HG02642 (cell line): ENCODE measurements at regions not wholly inside any gene's neighbourhood (a gene's known extent, or its start where the extent isn't known, plus 50 kb on each side); places are given as distances from the start of the nearest gene placed in this dataset.

Experiments used
- ATAC-seq: cut with Tn5 transposase; IDR thresholded peaks from one replicate; pipeline ENCODE4 v1.9.1; 2021; ENCODE audit warnings: mild to moderate bottlenecking; ENCODE audit not compliant: unreplicated experiment, poor library complexity

DNA sequence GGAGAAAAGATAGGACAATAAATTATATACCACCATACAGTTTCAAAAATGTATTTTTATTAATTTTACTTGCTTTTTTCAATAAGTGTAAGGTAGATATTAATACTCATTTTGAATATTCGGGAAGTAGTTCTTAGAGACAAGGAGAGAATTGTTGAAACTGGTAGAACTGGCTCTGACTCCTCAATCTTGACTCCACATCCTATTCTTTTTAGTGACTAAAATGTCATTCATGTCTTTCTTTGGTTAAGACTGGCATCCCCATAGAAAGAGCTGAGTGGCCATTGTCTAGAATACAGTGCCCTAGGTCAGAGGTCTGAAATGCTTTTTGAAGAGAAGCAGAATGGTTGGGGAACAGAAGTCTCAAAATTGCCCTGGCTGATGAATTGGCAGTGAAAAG is 177.6 kb upstream of the LRIG3 start:
- no peak for ATAC-seq

DNA sequence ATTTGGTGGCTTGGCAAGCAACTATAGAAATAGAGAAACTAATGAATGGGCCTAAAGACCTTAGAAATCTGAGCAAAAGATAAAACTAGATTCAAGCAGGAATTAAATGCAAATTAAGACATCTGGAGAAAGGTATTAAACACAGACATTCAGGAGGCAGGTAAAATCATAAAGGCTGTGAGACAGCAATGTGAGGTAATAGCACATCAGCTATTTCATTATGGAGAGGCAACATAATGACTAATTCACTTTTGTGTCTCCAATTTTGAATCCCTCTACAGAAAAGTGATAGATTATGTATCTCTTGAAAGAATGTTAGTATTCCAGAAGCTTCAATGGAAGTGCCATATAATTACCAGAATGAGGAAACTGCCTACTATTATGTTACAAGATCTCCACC is 175.9 kb upstream of the LRIG3 start:
- ATAC-seq: no peak

DNA sequence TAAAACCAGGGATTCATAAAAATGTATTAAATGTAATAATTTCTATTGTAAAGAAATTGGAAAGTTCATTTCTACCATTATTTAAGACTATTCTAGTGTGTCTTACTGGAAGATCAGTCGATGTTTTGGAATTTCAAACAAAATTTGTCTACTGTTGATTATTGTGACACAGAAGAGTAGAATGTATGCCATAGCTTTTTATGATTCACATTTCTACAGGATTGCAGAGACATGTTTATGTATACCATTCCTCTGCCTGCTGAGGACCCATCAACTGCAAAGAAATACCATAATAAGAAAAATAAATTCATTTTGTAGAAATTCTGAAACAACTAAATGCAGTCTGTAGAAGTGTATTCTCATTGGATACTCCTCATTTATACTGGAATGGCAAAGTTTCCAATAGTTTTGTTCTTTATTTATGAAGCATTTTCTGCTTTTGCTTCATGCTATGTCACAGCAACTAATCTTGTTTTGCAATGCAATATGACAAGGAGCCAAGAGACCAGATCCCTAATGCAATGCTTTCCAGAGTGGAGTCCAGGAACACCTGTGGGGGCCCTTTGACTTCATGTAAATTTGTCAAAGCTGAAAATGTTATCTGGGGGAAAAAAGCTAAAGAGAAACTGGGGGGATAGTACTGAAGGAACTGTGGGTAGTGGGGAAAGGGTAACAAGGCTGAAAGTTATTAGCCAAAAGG is 172.9 kb upstream of the LRIG3 start:
- ATAC-seq: no peak

DNA sequence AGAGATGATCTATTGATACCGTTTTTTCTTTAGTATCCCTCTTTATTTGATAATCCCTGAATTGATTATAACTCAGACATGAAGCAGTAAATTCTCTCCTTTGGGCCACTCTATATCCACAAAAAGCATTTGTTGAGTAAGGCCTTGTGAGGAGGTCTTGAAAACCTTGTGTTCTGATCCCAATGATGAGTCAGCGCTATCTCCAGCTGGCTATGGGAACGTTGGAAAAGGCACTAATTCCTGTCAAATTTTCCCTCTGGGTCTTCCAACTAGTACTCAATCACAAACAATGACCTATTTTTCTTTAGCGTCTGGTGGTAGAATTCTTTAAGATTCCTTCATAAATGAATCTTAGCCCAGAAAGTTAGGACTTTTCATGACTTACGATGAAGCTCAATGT is 168.4 kb upstream of the LRIG3 start:
- ATAC-seq: no peak

DNA sequence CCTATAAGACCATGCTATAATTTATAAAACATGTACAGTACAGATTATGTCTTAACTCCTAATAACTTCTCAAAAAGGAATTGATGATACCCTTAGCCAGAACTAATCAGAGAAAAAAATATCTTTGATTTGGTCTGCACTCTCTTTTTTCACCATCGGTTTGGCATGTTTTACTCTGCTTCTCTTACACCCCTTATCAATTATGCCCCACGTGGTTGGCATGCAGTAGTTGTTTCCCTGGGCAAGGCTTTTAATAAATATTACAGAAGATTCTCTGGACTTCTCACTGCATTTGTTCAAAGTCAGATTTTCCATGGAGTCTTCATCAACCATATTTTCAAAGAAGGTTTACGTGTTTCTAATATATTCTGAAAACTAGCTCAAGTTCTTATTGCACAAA is 167.4 kb upstream of the LRIG3 start:
- ATAC-seq: no peak

DNA sequence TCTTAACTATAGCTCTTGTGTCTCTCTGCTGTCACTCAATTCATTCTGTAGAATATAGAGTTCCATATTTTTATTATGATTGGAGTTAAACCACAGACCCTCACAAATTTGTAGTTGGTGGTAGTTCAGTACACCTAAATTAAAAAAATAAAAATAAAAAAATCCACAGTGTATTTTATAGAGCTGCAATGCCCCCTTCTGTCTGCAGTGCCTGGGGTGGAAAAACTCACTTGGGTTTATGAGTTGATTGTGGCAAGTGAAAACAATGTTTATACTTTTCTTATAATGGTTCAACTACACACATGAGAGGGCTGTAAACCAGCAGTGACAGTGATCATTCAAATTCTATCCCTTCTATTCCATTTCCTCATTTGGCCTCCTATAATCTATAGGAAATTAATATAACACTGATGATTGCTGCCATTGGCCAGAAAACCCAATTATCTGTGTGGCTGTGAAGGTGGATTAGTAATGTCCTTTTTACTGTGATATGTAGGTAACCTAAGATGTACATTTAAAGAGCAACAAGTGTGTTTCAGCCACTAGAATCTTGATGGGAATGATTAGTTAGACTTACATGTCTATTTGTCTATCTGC is 166.9 kb upstream of the LRIG3 start:
- ATAC-seq: no peak

DNA sequence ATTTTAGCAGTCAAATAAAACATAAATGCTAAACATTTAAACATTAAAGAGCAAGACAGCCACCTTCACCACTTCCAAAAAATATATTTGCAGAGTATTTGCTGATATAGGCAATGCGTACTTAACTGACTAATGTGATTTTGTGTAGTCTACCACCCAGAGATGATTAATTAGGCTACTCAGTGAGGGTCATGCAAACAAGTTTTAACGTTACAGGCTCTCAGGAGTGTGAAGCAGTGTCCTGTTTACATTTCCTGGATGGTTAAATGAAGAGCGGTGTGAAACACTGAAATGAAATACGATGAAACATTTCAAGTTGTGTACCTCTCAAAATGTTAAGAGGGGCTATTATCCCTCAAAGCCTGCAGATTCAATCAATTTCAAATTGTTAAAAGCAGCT is 165.8 kb upstream of the LRIG3 start:
- no peak for ATAC-seq

DNA sequence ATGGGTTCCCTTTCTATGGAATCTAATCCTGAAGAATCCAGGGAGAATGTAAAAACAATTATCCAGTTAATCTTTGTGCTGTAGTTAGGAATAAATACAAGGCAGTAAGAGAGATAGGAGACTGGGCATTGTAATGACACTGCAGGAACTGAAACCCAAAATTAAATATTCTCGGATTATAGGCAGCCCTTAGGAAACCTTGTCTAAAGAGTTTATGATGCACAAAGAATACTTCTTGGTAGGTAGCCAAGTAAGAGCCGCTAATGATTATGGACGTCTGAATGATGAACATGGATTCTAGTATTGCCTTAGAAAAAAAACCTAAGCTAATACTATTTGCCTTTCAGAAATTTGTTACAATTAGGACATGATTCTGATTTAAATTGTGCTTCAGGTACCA is 165.4 kb upstream of the LRIG3 start:
- no peak for ATAC-seq

DNA sequence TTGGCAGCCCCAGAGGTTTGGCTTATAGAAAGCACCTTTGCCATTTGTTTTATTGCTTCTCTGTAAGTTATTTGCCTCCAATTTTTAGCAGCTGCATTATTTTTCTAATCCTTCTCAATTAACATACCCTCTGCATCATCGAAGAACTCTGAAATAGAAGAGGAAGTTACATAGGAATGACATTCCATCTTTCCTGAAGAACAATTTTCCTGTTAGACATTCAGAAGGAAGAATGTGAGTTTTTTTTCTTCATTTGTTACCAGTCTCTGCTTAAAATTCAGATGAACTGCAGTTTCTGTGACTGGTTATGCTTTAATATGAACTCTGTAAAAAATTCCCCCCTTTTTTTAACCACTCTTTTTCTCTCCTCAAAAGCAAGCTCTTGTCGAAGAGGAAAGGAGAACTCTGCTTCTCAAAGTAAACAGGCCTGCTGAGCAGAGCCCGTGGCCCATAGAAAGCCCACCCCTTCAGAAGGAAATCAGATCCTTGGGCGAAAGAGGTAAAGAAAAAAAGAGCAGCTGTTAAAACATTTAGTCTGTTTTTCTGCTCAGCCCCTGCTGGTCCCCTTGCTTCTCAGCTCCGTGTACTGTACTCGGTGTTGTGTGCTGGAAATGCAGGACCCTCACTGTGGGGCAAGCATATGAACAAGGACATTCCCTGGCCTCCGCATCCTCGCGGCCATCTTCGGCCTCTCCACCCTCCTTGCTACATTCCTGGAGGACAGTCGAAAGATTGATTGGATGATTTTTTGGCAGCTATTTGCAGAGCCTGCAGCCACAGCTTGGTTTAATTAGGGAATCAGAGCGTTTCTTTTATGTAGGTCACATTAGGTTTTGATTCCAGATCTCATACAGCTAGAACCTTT is 164.4 kb upstream of the LRIG3 start:
- no peak for ATAC-seq

DNA sequence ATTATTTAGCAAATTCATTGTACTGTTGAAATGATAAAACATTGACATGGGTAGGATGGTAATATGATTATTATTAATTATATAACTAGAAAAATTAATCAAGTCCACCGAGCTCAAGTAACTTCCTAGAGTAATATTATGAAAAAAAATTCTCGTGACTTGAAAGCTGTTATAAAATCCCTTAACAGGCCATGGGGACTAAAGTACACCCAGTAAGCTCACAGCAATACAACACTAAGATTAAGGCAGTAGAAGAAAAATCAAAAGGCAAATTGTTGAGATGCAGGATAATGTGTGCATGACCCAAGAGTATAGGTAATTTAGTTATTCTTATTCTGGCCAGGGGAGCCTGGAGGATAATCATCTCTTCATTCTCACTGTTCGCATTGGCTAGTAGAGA is 162.6 kb upstream of the LRIG3 start:
- ATAC-seq: no peak

DNA sequence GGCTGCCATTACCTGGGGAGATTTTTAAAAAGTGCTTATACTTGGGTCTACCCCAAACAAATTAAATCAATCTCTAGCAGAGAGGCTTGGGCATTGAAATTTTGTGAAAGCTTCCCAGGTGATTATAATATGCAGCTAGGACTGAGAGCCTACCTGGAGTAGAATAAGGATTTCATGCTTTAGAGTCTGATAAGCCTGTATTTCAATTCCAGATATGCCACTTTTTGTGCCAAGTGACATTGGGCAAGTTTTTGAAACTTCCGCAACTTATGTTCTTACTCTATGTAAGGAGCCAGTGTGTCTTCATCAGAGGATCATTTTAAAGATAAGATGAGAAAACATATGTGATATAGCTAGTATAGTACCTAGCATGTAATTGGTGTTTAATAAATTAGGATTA is 159.8 kb upstream of the LRIG3 start:
- no peak for ATAC-seq

DNA sequence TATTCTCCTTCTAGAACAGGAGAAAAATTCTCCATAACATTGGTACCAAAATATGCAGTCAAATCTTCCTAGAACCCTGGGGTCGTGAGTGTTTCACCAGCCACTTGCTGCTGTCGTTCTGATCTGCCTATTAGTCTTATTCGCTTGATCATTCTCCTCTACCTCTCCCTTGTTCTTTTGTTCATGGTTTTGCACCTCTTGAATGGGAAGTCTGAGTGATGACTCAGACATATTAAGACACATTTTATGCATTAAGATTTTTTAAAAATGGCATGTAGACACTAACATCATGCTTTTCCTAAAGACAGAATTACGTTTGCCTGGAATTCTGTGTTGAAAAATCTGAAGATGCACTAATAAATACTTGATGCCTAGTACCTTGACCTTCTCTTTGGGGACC is 159.2 kb upstream of the LRIG3 start:
- ATAC-seq: no peak

DNA sequence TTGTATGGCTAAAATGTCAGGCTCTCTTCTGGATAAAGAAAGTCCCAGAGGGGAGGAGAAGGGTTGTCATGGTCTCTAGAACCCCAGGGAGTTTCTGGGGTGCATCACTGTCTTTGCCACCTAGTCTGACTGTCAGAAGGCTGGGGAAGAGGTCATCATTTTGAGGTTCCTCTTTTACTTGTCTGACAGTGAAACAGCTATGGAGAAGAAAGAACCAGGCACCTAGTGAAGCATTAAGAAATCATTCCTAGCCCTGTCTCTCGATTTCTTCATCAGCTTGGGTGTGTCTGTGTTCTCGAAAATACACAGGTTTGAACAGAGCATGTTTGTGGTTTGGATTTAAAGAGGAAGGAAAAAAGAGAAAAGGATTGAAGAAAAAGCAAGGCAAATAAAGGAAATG is 158.7 kb upstream of the LRIG3 start:
- ATAC-seq: no peak

DNA sequence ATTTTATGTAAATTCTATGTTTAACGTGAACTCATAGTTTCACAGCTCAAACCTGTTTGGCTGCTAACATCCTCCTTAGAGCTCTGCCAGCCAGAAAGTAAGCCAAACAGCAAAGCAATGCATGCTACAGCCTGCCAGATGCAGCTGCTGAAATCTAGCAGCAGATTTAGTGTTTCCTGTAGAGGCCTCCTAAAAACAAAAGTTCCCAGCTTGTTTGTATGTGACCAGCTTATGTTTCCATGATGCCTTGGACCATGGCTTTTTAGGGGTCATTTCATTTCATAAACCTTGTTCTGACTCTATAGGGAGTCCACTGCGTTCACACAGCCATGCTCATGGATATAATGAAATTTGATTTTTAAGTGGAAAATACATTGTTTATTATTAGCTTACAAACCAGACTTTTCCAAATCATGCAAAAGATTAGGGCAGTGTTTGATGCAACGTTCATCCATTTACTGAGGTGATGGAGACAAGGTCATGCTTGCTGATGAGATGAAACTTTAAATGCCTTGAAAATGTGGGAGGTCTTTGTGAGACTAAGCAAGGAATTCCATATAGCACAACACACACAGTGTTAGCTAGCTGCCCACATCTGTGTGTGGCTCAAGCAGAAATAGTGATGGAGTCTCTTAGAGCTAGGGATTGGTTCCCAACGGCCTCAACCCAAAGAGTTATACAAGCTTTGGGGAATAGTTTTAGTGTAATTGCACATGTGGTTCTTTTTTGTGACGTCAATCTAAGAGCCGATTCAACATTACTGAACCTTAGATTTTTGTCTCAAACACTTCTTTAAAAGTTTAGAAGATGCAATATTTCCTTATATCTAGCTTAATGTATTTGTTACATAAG is 157.5 kb upstream of the LRIG3 start:
- ATAC-seq: no peak

DNA sequence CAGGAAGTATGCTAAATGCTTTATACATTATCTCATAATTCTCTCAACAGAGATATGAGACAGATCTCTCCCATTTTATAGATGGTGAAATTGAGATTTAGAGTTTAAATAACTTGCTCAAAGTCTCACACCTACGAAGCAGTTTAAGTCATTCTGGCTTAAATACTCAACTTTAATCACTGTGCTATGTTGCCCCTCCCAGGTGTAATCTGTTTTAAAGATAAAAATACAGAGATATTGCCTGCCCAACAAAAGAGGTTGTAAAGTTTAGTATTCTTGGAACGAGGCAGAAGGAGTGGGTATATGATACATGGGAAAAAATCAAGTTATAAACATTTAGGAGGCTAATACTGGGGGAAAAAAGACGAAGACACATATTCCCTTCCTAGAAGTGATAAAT is 156.8 kb upstream of the LRIG3 start:
- no peak for ATAC-seq

DNA sequence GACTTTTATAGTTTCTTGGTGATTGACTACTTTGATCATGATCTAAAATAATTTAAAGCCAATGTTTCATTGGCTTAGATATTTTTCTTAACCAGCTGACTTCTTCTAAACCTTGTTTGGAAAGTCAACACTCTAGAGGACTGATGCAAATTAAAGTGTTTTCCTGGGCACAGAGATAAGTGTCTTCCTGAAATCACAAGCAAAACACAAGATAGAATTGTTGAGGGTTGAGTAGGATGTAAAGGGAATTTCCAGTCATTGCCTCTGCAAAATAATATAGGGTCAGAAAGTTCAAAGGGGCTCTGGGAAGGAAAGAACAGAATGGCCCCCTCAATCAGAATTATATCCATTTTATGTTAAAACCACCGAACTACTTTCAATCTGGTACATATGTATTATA is 156.3 kb upstream of the LRIG3 start:
- no peak for ATAC-seq

DNA sequence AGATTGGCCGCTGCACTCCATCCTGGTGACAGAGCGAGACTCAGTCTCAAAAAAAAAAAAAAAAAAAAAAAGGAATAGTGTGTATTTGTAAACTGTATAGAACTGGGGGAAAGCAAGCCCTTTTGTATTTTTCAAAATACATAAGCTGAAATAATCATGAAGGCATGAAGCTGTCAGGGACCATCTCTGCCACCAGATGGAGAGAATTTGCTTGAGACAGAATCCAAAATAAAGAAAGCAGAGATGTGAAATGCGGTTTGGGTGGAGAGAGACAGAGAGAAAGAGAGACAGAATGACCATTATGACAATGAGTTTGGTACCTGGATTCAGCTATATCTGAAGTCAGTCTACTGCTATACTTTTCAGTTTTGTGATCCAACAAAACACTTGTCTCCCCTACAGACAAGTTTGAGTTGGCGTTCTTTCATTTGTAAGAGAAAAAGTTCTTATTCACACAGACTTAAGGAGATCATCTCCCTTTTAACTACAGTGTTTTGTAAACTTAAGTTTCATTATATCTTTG is 155.7 kb upstream of the LRIG3 start:
- ATAC-seq: no peak

DNA sequence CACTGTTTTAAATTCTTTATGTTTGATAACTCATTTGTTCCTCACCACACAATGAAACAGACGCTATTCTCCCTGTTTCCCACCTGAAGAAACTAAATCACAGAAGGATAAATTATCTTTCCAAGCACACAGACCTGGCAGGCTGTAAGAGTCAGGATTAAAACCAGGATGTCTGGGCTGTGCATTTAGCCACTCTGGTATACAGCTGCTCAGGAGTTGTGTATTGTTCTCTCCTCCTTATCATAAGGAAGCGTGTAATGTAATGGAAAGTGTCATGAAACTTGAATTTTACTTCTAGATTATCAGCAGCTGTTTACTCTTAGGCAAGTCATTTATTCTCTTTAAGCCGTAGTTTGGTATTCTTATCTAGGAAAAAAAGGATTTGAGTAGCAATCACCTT is 154.8 kb upstream of the LRIG3 start:
- ATAC-seq: no peak

DNA sequence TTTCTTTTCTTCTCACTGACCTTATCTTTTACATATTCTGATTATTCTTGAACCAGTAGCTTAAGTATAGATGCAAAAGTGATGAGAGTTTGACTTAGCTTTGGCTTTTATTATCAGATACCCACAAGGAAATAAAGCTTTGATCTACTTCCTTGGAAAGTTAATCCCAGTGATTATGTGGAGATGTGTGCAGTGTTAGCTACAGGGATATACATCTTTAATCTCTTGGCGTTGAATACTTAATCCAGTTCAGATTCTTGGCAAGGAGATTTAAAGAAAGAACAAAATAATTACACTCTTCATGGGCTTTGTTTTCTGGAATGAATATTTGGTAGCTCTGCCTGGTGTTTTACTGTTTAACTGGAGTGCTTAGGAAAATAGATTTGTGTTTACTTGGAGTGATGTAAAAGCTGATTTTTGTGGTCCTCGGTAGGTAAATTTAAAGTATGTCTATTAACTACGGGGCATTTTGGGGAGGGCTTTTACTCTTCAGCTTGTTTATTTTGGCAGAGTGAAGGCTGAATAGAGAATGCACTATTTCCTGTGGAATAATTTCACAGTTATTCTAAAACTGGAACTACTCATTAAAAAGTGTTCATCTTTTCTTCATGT is 150.1 kb upstream of the LRIG3 start:
- ATAC-seq: no peak

DNA sequence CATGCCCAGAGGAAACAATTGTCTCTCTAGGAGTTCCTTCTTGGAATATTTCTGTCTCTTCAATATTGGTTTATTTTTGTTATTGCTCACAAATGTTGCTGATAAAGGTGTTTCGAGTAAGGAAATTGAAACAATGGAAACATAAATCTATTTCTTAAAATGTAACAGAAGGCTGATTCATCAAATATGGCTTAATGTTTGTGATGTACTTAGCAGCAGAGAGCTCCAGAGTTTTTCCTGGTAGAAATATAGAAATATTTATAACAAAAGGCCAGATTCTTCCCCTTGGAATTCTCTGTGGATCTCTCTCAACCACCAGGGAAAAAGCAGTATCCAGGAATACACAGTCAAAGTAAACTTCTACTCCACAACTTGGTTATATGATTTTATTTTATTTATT is 149.2 kb upstream of the LRIG3 start:
- no peak for ATAC-seq
